HG03060 (cell line): ENCODE measurements at regions not wholly inside any gene's neighbourhood (a gene's known extent, or its start where the extent isn't known, plus 50 kb on each side); places are given as distances from the start of the nearest gene placed in this dataset.
"Not testable (repeated sequence)": the region's sequence is repeated elsewhere in the genome, so short reads cannot be mapped to it uniquely, and the experiment has no call there.

Source experiments
- ATAC-seq: cut with Tn5 transposase; IDR thresholded peaks from one replicate; pipeline ENCODE4 v1.9.1; 2021; ENCODE audit warnings: low read depth, moderate number of reproducible peaks; ENCODE audit not compliant: unreplicated experiment

DNA sequence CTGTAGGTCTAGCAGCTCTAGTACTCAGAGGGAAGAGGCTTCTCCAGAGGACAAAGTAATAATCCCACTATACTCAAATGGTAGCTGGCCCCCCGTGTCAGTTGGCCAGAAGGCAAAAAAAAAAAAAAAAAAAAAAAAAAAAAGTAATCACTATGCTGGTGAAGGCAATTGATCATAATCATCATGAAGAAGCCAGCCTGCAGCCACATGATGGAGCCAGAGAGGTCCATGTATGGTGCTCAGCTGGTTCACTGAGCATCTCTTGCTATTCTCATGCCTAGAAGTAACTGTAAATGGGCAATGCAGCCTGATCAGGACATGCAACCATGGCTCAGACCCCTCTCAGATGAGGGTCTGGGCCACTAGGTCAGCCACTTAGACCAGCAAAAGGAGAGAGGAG is 378.8 kb downstream of the MED13L start:
- ATAC-seq, result no peak

DNA sequence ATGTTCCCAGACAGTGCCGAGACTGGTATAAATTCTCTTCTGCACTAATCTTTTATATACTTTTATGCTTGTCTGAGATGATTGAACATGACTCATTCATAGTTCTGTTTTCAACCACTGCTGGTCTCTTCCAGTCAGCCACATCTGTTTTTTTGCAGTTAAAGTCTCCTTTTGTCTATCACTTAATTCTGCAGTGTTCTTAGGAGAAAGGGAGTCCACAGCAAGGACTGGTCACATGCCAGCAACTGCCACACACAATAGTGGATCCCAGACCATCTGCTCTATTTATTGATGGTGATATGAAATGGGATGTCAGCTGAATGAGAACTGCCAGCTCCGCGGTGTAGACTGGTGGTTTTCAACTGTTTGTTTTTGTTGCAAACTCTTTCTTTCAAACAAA is 379.8 kb downstream of the MED13L start:
- ATAC-seq, result no peak

DNA sequence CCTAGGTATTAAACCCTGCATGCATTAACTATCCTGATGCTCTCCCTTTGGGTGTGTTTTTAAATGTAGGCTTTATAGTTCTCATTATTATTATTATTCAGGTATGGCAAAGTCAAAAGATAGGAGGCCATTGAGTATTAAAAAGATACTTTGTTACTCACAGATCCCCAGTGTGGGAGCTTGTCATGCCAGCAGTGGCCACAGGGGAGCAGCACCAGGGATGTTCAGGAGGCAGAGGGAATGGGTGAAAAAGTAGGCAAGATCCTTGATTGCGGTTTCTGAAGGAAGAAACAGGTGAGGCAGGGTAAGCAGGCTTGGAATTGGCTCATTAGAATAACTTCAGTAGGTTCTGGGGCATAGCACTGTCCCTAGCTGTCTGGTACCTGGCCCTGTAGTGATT is 382.2 kb downstream of the MED13L start:
- ATAC-seq, result no peak

DNA sequence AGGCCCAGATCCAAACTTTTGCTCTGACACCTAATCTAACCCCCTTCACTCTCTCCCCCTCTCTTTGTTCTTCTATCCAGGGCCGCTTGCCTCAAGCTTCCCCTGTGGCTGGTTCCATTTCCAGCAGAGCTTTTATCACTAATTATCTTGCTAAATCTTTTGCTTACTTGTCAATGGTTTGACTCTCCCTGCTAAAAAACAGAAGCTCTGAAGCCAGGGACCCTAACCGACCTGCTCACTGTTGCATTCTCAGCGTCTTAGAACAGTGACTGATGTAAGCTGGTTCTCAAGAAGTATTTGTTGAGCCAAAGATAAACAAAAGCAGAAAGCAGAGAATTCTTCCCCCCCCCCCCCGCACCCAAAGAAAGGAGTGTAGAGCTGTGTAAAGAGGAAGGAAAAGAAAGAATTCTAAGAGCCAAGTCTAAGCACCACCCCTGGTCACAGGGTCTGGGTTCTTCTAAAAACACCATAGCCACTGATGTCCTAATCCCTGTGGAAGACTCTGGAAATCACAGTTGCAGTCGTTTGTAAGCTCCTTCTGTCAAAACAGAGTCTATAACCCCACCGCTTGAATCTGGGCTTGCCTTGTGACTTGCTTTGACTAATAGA is 385.8 kb downstream of the MED13L start:
- no peak for ATAC-seq

DNA sequence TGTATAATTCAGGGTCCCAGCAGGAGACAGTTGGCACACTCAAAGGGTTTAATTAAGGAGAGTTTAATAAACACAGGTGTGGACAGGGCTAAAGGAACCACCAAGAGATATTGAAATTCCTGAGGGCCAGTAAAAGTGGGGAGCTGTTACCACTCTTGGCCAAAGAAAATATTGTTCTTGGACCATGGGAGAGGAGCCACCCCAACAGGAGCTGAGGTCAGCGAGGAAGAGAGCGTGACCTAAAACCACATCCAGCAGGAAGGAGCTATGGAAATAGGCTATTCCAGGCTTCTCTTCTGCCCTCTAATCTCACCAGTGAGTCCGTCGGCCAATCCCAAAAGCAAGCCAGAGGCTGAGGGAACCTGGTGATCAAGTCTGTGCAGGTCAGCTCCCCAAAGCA is 390.8 kb downstream of the MED13L start:
- no peak for ATAC-seq

DNA sequence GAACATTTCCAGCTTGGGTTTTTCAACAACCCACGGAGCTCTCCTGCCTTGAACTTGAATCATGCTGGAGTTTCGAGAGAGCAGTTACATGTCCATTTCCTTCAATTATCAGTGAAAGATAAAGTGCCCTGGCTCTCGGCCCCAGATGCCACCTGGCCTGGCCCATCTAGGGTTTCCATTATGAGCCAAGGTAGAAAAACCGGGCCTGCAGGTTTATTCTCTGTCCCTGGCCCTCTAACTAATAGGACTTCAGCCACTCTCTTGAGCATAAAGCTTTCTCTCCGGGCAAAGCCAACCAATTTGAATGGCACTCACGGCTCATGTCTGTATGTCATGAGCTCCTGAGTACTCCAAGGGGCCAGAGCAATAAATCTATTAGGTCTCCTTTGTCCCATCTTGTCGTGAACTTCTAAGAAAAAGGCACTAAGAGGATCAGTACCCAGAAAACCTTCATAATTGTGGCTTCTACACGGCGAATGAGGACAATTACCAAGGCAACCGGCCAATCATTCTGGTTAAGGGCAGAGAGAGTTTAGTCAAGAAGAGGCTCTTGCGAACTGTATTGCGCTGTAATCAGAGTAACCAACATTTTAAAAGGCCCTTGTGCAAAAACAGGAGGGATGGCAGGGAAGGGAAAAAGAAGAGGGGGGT is 392.3 kb downstream of the MED13L start:
- ATAC-seq, result no peak

DNA sequence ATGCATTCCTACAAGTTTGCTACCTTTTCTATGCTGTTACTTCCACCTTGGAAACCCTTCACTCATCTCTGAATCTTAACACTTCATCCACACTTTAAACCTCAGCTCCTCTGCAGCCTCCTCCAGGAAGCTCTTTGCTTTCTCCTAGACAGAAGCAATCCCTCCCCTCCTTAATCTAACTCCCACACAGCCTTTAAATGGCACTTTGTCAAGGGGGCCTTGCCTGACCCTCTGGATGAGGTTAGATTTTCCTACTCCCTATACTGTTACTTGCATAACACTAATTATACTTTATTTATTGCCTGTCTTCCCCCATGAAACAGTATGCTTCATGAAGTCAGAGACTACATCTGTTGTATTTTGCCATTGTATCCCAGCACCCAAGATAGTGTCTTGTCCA is 394.6 kb downstream of the MED13L start:
- ATAC-seq, result no peak

DNA sequence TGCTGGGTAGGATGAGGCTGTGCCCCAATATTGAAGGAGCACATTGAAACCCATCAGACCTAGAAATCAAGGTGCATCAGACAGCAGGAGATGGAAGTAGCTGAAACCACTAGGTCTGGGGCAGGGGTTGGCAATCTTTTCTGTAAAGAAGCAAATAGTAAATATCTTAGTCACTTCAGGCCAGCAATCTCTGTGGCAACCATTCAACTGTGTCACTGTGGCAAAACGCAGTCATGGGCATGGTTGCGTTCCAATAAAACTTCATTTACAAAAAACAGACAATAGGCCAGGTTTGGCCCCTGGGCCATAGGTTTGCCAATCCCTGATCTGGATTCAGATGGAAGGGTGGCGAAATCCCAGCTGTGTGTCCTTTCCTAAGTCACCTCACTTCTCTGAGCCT is 397.3 kb downstream of the MED13L start:
- no peak for ATAC-seq

DNA sequence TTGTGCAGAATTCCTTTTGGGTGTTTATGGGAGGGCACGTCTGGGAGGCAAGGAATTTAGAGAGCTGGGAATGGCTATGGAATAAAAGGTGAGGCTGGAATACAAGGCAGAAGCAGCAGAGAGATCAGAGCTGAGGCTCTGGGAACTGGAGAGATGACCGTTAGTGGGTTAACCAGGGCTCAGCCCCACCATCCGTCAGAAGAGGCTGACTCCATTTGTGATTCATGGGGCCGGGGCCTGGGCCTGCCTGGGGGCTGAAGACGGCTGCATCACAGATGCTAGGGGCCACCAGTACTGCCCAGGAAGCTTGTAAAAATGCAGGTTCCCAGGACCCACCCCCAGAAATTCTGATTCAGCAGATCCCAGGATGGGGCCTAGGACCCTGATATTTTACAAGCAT is 398.1 kb downstream of the MED13L start:
- ATAC-seq, result no peak

DNA sequence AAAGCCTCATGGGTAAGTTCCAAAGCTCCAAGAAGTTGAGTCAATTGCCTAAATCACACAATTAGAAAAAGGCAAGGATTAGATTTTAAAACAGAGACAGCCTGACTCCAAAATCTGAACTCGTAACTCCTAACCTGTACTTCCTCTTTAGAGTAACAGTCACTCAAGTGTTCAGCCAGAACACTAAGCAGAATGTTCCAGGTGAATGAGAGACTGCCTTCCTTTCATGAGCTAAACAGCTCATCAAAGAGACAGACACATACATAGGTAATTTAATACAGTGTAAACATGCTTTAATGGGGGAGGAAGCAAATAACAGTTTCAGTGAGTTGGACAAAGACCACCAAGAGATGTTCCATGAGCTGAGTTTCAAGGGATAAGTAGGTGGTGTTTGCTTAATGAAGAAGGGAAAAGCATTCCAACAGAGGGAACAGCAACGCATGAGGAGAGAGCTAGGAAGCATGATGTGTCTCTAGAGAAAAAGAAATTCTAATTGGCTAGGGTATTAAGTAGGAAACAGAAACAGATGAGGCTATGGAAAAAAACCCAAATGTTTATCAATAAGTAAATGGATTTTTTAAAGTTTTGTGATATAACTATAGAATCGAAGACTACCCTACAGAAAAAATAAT is 403.9 kb downstream of the MED13L start:
- no peak for ATAC-seq

DNA sequence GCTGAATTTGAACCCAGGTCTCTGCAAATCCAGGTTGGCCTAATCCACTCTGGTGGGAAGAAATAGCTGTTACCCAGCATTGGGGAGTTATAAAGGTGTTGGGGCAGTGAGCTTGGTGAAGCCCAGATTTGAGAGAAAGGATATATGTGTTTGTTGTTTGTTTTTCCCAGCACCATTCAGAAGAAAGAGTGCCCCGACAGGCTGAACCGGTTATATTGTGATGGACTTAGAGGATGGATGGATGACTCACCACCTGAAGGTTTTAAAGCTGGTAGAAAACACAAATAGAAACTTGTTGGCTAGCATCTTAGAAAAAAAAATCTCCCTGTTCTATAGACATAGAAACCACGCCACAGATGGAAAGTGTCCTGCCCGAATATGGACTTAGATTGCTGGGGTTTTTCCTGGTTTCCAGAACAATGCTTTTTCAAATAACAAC is 404.6 kb downstream of the MED13L start:
- ATAC-seq, result no peak

DNA sequence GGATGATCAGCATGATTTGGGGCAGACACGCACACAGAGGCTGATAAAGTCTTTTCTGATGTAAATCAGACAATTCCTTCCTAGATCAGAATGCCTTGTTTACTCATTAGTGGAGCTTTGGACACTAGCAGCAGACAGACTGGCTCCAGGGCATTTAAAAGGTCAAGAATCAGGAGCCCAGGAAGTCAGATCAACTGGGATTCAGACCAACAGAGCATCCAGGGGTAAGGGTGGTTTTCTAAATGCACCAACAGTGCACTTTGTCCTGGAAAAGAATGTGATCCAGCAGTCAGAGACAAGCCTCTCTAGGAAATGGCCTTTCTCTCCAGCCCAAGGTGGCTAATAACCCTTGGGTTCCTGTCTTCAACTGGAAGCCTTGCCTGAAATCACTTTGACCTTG is 405.3 kb downstream of the MED13L start:
- ATAC-seq, result no peak

DNA sequence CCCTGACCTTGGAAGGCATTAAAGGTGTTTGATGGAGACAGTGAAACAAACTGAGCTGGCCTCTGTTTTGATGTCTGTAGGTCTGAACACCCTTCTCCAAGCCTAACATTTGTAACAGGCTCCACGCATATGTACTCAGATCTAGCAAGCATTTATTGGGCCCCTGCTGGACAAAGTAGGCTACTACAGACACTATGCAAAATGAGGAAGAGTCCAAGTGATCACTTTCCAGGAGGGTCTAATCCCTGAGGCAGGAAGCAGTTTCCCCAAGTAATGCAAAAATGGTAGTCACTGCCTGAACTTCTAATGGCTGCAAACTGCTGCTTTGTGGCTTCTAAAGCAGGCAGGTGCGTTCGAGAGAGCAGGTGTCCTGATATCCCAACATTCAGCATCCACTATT is 405.8 kb downstream of the MED13L start:
- no peak for ATAC-seq

DNA sequence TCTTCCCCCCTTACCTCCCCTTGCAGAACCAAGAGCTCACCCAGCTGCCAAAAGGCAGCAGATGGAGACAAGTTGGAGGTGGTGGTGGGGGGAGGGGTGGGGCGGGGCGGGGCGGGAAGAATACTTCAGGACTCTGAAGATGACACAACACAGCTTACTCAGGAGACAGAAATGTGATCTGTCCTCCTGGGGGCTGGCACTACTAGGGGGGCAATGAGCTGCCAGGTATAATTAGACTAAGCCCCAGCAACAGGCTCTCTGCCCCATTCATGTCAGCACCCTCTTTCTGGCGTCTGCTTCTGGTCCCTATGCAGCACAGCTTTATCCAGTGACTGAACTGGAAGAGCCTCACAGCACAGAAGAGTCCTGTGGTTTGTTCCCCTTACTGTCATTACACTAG is 407.0 kb downstream of the MED13L start:
- no peak for ATAC-seq

DNA sequence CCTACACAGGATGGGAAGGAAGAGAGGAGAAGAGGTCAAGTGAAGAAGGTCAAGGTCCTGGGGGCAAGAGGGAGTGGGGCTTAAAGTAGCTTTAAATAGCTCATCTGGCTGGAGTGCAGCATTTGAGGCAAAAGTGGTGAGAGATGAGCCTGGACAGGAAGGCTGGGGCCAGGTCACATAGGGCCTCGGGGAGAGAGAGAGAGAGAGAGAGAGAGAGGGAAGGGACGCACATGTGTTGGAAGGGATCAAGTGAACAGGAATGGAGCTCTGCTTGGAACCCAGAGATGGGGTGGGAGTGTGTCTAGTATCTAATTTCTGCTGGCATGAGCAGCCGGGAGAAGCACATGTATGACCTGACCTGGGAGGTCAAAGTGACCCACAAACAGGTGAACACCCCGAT is 407.5 kb downstream of the MED13L start:
- ATAC-seq, result no peak

DNA sequence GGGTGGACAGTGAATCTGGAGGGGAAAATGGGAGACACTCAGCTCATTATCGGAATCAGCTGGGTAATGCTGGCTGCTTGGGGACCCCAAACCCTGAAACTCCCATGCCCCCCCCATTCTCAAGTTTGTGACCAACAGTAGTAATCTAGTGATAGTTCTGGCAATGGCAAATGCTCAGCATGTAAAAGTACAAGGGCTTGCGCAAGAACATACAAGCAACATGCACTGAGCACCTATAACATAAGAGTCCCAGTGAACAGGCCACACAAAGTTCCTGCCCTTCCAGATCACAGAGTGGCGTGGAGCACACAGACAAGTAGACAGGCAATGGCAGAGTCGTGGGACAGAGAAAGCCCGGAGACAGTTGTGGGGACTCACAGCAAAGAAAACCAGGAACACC is 407.9 kb downstream of the MED13L start:
- no peak for ATAC-seq

DNA sequence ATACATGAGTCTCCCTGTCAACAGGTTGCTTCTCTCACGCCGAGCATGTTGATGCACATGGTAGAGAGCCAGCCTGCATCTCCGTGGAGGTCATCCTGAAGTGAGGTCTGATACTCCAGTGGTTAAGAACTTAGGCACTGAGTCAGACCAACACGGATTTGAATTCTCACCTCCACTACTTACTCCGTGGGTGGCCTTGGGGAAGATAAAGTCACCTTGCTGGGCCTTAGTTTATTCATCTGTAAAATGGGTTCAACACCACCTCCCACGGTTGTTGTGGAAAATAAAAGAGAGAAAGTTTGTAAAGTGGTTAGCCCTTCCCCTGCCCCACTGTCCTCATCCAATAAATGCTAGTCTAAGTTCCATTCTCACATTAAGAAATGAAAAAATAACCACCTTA is 408.9 kb downstream of the MED13L start:
- ATAC-seq, result no peak

DNA sequence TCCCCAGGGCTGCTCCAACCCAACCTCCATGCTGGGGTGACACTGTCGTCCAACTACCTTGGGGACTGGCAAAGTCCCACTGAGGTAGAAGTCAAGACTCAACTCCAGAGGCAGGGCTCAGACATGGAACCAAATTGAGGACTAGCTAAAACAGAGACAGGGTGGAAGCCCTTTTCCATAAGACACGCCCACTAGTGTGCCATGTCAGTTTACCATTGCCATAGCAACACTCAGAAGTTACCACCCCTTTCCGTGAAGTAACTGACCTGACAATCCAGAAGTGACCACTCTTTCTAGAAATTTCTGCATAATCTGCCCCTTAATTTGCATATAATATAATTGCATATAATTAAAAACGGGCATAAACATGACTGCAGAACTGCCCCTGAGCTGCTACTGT is 409.6 kb downstream of the MED13L start:
- ATAC-seq, result no peak

DNA sequence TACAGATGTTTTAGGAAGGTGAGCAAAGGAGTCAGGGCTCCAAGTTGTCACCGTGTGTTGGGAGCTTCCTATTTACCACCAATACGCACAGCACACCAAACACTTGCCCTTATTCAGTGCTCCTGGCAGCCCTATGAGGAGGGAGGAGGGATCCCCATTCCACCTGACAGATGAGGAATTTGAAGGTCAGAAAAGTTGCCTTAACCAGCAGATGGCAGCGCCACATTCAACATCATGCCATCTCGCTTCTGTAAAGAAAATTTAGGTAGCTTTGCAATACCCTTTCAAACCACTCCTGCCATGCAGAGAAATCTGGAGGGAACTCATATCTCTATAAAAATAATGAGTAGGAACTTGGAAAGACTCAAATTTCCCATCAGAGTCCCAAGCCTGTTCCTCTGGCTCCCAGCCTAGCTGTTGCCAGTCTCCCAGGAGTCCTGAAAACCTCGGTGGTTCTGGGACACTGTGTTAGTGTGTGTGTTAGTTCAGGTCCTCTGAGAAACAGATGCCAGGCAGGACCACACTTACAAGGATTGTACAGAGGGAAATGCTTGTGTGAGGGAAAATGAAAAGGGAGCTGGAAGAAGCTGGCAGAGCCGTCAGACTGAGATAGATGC is 410.5 kb downstream of the MED13L start:
- ATAC-seq, result no peak

DNA sequence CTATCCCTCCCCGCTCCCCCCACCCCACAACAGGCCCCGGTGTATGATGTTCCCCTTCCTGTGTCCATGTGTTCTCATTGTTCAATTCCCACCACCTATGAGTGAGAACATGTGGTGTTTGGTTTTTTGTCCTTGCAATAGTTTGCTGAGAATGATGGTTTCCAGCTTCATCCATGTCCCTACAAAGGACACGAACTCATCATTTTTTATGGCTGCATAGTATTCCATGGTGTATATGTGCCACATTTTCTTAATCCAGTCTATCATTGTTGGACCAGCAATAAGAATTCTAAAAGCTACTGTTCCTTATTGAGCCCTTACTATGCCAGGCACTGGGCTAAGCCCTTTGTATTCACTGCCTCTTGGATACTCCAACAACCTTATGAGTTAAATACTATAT is 411.2 kb downstream of the MED13L start:
- ATAC-seq, result not testable (repeated sequence)

DNA sequence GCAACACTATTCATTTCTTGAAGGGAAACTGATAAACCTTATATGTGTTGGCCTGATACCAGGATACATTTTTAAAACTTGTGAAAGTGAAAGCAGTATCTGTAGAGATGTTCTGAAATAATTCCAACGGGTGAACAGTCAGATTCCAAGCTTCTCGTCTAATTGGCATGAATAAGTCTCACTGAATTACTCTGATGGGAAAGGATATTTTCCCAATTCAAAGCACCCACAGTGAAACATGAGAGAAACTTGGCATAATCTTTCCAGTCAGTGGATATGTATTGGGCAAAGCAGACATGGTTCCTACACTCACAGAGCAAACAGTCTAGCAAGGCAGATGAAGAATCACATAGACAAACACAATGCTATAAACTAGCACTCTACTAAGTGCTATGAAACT is 413.1 kb downstream of the MED13L start:
- no peak for ATAC-seq

DNA sequence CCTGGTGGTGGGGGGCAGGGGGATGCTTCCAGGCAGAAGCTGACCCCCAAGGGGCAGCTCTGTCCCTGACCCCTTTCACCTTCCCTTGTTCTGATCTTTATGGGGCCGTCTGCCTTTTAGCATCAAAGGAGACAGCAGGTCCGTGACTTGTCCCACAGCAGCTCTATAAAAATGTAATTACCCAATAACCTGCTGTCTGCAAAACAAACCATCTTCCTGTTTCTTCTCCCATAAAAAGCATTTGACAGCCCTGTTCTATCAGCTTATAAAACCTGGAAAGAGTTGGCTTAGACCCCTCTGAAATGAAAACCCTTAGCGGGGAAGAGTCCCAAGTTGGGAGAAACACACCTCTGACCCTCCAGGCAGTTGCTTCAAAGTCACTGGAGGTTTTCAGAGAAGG is 416.9 kb downstream of the MED13L start:
- ATAC-seq, result no peak
